ENCODE measurements at regions not wholly inside any gene's neighbourhood (a gene's known extent, or its start where the extent isn't known, plus 50 kb on each side); places are given as distances from the start of the nearest gene placed in this dataset.

GRCh38 chr15:93143186-93143585 is 54.2 kb upstream of the RGMA start:
- no peak overlapping the region for H3K27ac ChIP-seq
- TF ChIP-seq POLR2A (IDR thresholded peaks at IDR 0.05) (no peak), CTCF (IDR thresholded peaks at IDR 0.05) (no peak)
- no peak overlapping the region for H3K4me3 ChIP-seq
- no peaks in the 10 kb centered on the region for H3K36me3 ChIP-seq (ENCODE audit: low read depth, missing control alignments)
- intact Hi-C loops (cut with DNase I; ENCODE audit: low total_unique reads) = no loop called here
- H3K27me3 ChIP-seq = no peaks in the 10 kb centered on the region
- H3K4me1 ChIP-seq = no peaks in the 10 kb centered on the region
- DNase-seq = no peak
- 90 to 94% methylated on average over 13 of the region's 13 CpGs for WGBS, 2 donors
- H3K9me3 ChIP-seq = no peaks in the 10 kb centered on the region

GRCh38 chr15:93141371-93141794 is 52.4 kb upstream of the RGMA start:
- intact Hi-C loops (cut with DNase I; ENCODE audit: low total_unique reads) = no loop called here
- no peaks in the 10 kb centered on the region for H3K9me3 ChIP-seq
- 85 to 87% methylated on average over 8 of the region's 8 CpGs for WGBS, 2 donors

GRCh38 chr15:93139436-93139835 is 50.4 kb upstream of the RGMA start:
- H3K4me3 ChIP-seq = no peak overlapping the region
- intact Hi-C loops (cut with DNase I; ENCODE audit: low total_unique reads) = no loop called here
- H3K36me3 ChIP-seq (ENCODE audit: low read depth, missing control alignments) = no peaks in the 10 kb centered on the region
- no peaks in the 10 kb centered on the region for H3K27me3 ChIP-seq
- TF ChIP-seq CTCF (IDR thresholded peaks at IDR 0.05) = no peak
- TF ChIP-seq POLR2A (IDR thresholded peaks at IDR 0.05) = no peak
- no peak for DNase-seq
- no peaks in the 10 kb centered on the region for H3K9me3 ChIP-seq
- H3K27ac ChIP-seq = no peak overlapping the region
- H3K4me1 ChIP-seq = no peaks in the 10 kb centered on the region
- 96 to 97% methylated on average over 8 of the region's 8 CpGs for WGBS, 2 donors

More at GRCh38 chr15:93141371-93141794, 52.4 kb upstream of the RGMA start:
- Histone ChIP-seq H3K27ac (no peak overlapping the region), H3K4me1 (no peaks in the 10 kb centered on the region), H3K4me3 (no peak overlapping the region), H3K36me3 (ENCODE audit: low read depth, missing control alignments) (no peaks in the 10 kb centered on the region), H3K27me3 (no peaks in the 10 kb centered on the region)
- TF ChIP-seq CTCF (IDR thresholded peaks at IDR 0.05) (no peak), POLR2A (IDR thresholded peaks at IDR 0.05) (no peak)
- no peak for DNase-seq

- no peaks in the 10 kb centered on the region for H3K4me1 ChIP-seq
- H3K27me3 ChIP-seq = no peaks in the 10 kb centered on the region
- WGBS, 2 donors = 90 to 93% methylated on average over 3 of the region's 3 CpGs
- H3K4me3 ChIP-seq = no peak overlapping the region
- no peak for TF ChIP-seq CTCF (IDR thresholded peaks at IDR 0.05)
- no peak for TF ChIP-seq POLR2A (IDR thresholded peaks at IDR 0.05)
- no peak overlapping the region for H3K27ac ChIP-seq
- H3K9me3 ChIP-seq = no peaks in the 10 kb centered on the region
- no peaks in the 10 kb centered on the region for H3K36me3 ChIP-seq (ENCODE audit: low read depth, missing control alignments)
- intact Hi-C loops (cut with DNase I; ENCODE audit: low total_unique reads) = no loop called here
- DNase-seq = no peak
These were observed 49.8 kb upstream of the RGMA start for GRCh38 chr15:93138681-93139250.

Small RNA genes lying in the stretch of these regions (small RNA-seq; reads per million reads assigned to genes)
- gene AC103996.1 (0 reads per million in 2 donors), gene AC112693.2 (0 reads per million in 2 donors)

Measured in testis (tissue), 2 donors.